Kidney tubule cell (primary cell): ENCODE measurements at regions not wholly inside any gene's neighbourhood (a gene's known extent, or its start where the extent isn't known, plus 50 kb on each side); places are given as distances from the start of the nearest gene placed in this dataset.

ENCODE experiments used
- DNase-seq: peaks from one replicate; pipeline ENCODE4 v3.0.0-alpha.2; 2018; ENCODE audit warnings: low spot score

DNA sequence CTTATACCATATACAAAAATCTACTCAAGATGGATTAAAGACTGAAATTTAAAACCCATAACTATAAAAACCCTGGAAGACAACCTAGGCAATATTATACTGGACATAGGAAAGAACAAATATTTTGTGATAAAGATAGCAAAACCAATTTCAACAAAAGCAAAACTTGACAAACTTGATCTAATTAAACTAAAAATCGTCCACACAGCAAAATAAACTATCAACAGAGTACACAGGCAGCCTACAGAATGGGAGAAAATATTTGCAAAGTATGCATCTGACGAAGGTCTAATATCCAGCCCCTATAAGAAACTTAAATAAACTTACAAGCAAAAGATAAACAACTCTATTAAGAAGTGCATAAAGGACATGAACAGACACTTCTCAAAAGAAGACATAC lies 240.1 kb downstream of the HGF start:
- DNase-seq: no peak

DNA sequence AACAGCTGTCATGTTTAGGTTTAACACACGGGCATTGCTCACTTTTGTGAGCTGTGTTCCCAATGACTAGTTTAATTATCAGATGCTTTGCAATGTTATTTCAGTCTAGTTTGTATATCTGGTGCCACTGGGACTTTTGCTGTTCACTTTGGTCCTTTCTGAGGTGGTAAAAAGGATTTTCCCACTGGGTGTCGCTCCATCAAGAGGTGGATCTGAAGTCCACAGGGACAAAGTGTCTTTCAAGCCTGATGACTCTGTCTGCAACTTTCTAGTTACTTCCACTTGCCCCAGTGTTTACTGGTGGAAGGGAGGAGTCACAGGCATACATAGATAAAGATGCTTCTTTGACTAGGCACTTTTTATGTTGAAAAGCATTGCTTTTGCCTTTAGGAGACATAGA lies 242.2 kb downstream of the HGF start:
- DNase-seq: peak; percentile 2

DNA sequence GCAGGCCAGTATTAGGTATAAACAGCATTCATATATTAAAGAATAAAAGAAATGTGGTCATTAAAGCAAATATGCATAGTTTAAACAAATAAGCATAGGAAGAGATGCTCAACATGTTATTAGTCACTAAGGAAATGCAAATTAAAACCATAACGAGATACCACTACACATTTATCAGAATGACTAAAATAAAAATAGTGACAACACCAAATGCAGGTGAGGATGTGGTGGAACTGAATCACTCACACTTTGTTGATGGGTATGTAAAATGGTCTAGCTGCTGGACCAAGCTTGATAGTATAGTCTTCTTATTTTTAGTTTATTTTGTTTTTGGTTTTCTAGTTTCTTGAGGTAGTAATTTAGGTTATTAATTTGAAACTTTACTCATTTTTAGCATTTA lies 242.9 kb downstream of the HGF start:
- DNase-seq: no peak

- no peak for DNase-seq
These were observed 244.0 kb downstream of the HGF start for GRCh38 chr7:81525841-81526240.

GRCh38 chr7:81519886-81520285 lies 250.0 kb downstream of the HGF start:
- DNase-seq: no peak

DNA sequence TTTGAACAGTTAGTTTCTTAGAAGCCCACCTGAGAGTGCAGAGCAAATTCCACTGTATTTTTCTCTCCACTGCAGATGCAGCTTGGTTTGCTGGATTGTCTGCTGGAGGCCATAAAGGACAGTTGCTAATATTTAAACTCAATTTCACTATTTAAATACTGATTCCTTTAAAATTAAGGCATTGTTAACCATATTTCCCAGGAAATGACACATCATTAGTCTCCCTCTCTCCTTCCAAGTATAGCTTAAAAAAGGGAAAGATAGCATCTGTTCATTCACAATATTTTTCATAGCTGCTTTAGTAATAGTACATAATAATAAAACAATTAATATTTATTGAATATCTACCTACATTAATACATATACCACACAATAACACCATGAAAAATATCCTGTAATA lies 252.9 kb downstream of the HGF start:
- DNase-seq: no peak

DNA sequence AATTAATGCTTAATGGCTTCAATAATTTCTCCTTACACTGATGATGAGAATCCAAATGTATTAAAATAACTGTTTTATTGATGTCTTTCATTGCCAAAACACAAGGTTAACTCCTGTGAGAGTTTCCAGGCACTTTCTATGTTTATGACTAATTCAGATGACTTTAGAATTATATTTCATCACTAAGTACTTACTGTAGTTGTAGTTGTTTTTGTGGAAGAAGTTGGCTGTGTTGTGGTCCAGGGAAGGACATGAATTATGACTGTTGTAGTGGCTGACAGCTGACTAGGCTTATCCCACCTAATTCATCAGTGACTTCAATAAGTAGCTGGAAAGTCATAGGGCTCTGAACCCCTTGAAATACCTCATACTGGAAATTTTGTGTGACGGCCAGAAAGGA lies 254.8 kb downstream of the HGF start:
- no peak for DNase-seq

DNA sequence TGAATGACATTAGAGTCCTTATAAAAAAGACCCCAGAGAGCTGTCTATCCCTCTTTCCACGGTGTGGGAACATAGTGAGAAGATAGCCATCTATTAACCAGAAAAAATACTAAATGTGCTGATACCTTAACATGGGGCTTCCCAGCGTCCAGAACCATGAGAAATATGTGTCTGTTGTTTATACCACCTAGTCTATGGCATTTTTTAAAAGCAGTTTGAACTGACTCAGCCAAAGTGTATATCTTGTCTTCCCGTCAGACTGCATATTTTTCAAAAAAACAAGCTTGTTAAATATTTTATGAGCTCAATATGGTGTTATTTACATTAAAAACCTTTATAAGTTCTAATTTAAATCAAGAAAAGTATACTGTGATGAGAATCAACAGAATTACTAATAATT lies 255.3 kb downstream of the HGF start:
- DNase-seq: no peak

DNA sequence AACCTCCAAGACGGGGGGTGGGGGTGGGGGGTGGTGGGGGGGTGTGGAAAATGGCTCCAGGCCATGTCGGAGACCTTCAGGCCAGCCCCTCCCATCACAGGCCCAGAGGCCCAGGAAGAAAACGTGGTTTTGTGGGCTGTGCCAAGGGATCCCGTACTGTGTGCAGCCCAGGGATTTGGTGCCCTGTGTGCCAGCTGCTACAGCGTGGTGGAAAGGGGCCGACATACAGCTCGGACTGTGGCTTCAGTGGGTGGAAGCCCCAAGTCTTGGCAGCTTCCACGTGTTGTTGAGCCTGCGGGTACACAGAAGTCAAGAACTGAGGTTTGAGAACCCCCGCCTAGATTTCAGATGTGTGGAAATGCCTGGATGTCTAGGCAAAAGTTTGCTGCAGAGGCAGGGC lies 259.7 kb downstream of the HGF start:
- no peak for DNase-seq

DNA sequence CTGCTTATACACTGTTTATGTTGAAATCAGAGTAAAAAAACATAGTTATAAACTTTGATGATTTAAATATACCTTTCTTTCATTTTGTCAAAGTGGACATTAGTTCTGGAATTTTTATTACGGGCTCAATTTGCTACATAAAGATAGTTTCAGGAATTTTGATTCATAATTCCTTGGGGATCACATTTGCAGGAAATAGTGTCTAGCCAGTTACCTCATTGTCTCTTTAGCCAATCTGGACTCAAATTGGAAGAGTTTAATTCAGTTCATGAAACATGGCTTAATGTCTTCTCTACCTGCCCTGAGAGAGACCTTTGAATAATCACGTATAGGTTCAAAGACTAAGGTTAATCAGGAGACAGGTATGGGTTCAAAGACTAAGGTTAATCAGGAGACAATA lies 262.6 kb downstream of the HGF start:
- DNase-seq: no peak

GRCh38 chr7:81506609-81507008 lies 263.2 kb downstream of the HGF start:
- DNase-seq: no peak

GRCh38 chr7:81503771-81504170 lies 266.1 kb downstream of the HGF start:
- no peak for DNase-seq

DNA sequence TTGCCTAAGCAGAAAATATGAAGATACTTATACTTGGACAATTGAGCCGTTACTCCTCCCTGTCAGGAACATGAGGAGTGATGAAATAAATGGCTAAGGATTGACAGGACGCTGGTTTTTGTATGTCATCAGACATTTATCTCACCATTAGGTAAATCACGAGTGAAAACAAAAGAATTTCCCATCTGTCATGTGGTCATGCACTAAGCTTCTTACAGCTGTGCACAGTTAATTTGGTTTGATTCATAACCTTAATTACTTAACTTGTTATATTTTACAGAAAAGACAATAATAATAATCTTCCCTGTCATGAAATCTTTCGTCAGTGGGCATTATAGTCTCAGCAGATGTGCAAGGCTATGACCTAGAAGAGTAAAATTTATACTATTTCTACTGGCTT lies 266.5 kb downstream of the HGF start:
- no peak for DNase-seq

- no peak for DNase-seq
These were observed 268.6 kb downstream of the HGF start for GRCh38 chr7:81501220-81501619.

DNA sequence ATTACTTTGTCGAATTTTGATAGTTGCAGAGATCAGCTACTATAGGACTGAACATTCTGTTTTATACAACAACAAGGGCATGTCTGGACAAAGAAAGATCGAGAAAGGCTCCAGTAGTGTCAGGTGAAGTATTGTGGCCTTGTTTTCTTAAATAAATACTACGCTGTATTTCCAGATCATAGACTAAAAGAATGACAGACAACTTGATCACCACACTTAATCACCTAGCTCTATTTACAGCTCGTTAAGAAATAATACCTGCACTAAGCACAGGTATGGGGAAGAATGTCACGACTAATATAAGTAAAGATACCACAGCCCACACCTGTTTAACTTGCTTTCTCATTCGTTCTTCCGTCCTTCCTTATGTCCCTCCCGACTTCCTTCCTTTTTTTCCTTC lies 269.2 kb downstream of the HGF start:
- DNase-seq: no peak

- DNase-seq: peak; percentile 72
These were observed 270.4 kb downstream of the HGF start for GRCh38 chr7:81499262-81500116.

- no peak for DNase-seq
These were observed 271.7 kb downstream of the HGF start for GRCh38 chr7:81498176-81498575.

GRCh38 chr7:81492910-81493309 lies 276.9 kb downstream of the HGF start:
- no peak for DNase-seq

- DNase-seq: no peak
These were observed 277.6 kb downstream of the HGF start for GRCh38 chr7:81492240-81492639.

DNA sequence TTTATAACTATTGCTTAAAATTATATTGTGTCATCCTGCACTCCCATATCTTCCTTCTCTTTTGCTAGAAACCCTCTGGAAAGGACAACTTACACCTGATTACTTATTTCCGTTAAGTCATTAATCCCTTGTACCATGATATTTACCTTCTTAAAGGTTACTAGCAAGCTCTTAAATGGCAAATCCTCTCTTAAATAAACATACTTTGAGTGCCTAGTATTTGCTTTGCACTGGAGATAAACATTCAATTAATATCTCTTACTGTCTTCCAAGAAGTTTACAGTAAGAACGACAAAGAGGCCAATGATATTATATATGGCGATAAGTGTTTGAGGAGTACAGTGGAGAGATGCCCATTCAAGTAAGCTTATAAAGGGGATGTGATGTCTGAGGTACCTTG lies 278.3 kb downstream of the HGF start:
- no peak for DNase-seq

DNA sequence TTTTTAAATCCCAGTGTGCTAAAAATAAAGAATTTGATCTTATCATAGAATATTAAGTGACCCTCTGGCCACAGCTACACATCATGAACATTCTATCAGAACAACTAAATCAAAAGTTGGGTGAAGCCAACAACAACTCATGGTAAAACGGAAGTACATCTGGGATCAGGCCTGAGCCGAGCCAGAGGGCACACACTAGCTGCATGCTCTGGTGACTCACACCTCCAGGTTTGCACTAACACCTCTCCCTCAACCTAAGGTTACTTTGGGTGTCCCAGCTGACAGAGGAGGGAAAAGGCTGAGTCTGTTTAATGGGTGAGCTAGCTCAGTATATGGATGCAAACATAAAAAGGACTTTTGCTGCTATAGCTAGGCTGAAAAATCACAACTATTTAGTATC lies 281.6 kb downstream of the HGF start:
- DNase-seq: no peak

DNA sequence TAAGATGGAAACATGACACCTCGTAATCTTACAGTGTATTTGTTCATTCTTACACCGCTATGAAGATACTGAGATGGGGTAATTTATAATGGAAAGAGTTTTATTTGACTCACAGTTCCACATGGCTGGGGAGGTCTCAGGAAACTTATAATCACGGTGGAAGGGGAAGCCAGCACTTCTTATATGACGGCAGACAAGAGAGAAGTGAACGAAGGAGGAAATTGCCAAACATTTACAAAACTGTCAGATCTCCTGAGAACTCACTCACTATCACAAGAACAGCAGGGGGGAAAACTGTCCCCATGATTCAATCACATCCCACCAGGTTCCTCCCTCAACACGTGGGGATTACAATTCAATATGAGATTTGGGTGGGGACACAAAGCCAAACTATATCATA lies 282.3 kb downstream of the HGF start:
- DNase-seq: no peak

- peak; percentile 62 for DNase-seq
These were observed 285.6 kb downstream of the HGF start for GRCh38 chr7:81484261-81484660.

DNA sequence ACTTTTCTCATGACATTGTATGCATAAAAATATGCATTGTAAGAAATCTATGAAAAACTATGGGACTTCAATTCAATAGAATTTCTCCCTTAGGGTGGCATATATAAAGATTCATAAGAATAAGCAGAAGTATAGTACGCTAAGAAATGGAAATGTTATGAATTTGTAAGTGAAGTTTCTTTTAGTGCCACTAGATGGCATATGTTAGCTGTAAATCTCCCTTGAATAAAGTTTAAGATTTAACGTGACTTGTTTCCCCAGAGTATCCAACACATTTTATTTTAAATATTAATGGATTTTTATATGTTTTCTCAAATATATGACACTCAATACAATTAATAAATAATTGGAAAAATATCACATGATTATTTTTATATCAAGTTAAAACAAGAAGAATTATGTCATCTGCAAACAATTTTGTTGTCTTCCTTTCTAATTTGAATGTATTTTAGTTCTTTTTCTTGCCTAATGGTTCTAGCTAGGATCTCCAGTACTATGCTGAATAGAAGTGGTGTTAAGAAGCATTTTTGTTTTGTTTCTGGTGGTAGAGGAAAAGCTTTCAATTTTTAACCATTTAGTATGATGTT lies 287.2 kb downstream of the HGF start:
- peak; percentile 35 for DNase-seq
